Thyroid gland (tissue), 4 donors: ENCODE measurements at regions not wholly inside any gene's neighbourhood (a gene's known extent, or its start where the extent isn't known, plus 50 kb on each side); places are given as distances from the start of the nearest gene placed in this dataset.

Experiments
- DNase-seq, 2 donors: peaks; one replicate each; pipeline ENCODE4 v3.0.0-alpha.2; 2019
- H3K27ac ChIP-seq, 3 donors: fragments of 200-600 bp; sonication (generic); 1 replicate in 2 of 3; 2 replicates in 1 of 3; pipeline ENCODE4 v1.5.1; 2016 to 2019; ENCODE audit warnings: mild to moderate bottlenecking in 1 of 3, moderate library complexity in 1 of 3
- H3K27me3 ChIP-seq: fragments of 200-600 bp; sonication (generic); one replicate; pipeline ENCODE4 v1.5.1; 2019
- H3K36me3 ChIP-seq, 2 donors: fragments of 200-600 bp; sonication (generic); one replicate each; pipeline ENCODE4 v1.5.1; 2016 to 2019
- H3K4me1 ChIP-seq, 2 donors: fragments of 200-600 bp; sonication (generic); one replicate each; pipeline ENCODE4 v1.5.1; 2017 to 2019
- H3K4me3 ChIP-seq, 3 donors: fragments of 200-600 bp; sonication (generic); replicated peaks in 1 of 3; 1 replicate in 2 of 3; 2 replicates in 1 of 3; pipeline ENCODE4 v1.5.1; 2016; ENCODE audit warnings: mild to moderate bottlenecking in 1 of 3
- H3K9me3 ChIP-seq: fragments of 200-600 bp; sonication (generic); one replicate; pipeline ENCODE4 v1.5.1; 2017
- POLR2A ChIP-seq, 2 donors: fragments of 450-650 bp; IDR thresholded peaks; one replicate each; pipeline ENCODE4 v1.6.1; 2017; ENCODE audit warnings: antibody characterized with exemption in 2 of 2, mild to moderate bottlenecking in 2 of 2, moderate library complexity in 1 of 2
- WGBS, 2 donors: methylation state at CpG; one replicate each; pipeline ENCODE4 v1.1.5; 2017; 5-methylcytosine and 5-hydroxymethylcytosine counted together
- intact Hi-C: fragments of 100-400 bp; cut with DNase I; formaldehyde crosslinking; loops from one replicate; pipeline ENCODE4 v1.15.1; 2023
- TF ChIP-seq, protein P1 (sequence below), 6 experiments: fragments of 200-600 bp in 3 of 6; fragments of 450-650 bp in 3 of 6; sonication (generic) in 3 of 6; IDR thresholded peaks; one replicate each; pipeline ENCODE4 v1.5.1; 2016 to 2019; ENCODE audit warnings: antibody characterized with exemption in 6 of 6, mild to moderate bottlenecking in 2 of 6, inconsistent platforms in 1 of 6, moderate library complexity in 1 of 6

DNA sequence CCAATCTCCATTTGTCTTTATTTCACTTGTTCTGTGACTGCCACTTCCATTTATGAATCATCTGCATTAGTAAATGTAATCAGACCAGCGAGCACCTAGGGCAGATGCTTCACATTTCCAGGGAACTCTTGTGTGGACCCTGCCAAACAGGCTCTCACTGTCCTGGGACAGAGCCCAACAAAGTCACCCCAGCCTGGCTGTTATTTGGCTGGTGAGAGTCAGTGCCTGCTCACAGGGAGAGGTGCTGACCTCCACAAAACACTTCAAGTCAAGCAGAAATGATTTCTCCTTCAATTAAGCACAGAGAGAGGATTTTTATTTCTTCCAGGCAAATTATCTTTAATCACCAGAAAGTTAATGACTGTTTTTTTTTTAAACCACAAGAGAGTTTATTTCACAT is 568.0 kb downstream of the MTRR start:
- 9 to 27% methylated on average over 1 of the region's 1 CpG for WGBS, 2 donors

DNA sequence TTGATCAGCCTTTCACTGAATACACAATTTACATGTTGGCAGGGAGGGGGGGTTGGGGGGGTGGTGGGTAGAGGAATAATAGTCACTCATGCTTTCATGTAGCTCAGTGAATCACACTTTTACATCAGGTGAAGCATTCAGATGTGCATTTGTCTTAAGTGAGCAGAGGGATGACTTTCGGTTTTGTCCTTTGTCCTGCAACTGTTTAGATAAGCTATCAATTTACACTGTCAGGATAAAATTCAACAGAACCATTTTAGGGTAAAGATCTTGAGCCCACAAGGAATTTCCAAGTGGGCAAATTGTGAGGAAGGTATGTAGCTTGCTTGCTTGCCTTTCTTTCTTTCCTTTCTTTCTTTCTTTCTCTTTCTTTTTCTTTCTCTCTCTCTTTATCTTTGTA is 576.2 kb downstream of the MTRR start:
- Histone ChIP-seq H3K4me1 (no peaks in the 10 kb centered on the region), H3K4me3 (no peak overlapping the region), H3K27ac (no peak overlapping the region), H3K27me3 (no peaks in the 10 kb centered on the region), H3K36me3 (no peaks in the 10 kb centered on the region), H3K9me3 (no peaks in the 10 kb centered on the region)
- TF ChIP-seq, protein P1, sequence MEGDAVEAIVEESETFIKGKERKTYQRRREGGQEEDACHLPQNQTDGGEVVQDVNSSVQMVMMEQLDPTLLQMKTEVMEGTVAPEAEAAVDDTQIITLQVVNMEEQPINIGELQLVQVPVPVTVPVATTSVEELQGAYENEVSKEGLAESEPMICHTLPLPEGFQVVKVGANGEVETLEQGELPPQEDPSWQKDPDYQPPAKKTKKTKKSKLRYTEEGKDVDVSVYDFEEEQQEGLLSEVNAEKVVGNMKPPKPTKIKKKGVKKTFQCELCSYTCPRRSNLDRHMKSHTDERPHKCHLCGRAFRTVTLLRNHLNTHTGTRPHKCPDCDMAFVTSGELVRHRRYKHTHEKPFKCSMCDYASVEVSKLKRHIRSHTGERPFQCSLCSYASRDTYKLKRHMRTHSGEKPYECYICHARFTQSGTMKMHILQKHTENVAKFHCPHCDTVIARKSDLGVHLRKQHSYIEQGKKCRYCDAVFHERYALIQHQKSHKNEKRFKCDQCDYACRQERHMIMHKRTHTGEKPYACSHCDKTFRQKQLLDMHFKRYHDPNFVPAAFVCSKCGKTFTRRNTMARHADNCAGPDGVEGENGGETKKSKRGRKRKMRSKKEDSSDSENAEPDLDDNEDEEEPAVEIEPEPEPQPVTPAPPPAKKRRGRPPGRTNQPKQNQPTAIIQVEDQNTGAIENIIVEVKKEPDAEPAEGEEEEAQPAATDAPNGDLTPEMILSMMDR (IDR thresholded peaks at IDR 0.05), result no peak
- no peak for TF ChIP-seq POLR2A (IDR thresholded peaks at IDR 0.05)
- 66 to 71% methylated on average over 1 of the region's 1 CpG for WGBS, 2 donors
- DNase-seq, result no peak
- intact Hi-C loops, result no loop called here

More for the DNA sequence above, 568.0 kb downstream of the MTRR start:
- TF ChIP-seq POLR2A (IDR thresholded peaks at IDR 0.05), result no peak
- TF ChIP-seq, protein P1 (IDR thresholded peaks at IDR 0.05), result no peak
- DNase-seq, result peak; percentile 61 to 69
- intact Hi-C loops, result no loop called here
- Histone ChIP-seq H3K9me3 (no peaks in the 10 kb centered on the region), H3K4me1 (peaks cover 0 to 5% of the 10 kb centered on the region in 2 donors), H3K27me3 (no peaks in the 10 kb centered on the region), H3K4me3 (no peak overlapping the region), H3K36me3 (no peaks in the 10 kb centered on the region), H3K27ac (no peak overlapping the region)

DNA sequence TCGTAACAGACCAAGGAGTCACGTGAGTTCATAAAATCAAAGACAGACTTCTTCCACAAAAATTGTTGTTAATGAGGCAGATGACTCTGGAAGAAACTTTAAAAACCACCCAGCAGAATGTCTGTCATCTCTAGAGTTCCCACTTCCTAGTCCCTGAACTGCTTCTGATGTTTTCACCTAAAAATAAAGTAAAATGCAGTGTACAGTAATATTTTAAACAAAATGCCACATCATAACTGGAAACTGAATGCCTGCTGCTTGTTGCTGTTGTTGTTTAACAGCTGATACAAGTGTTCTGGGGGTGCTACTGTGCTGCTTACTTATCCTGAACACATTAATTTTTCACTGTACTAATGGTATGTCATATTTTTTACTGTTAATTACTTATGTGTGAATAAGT is 577.2 kb downstream of the MTRR start:
- 93 to 94% methylated on average over 2 of the region's 2 CpGs for WGBS, 2 donors
- Histone ChIP-seq H3K36me3 (no peaks in the 10 kb centered on the region), H3K27ac (no peak overlapping the region), H3K27me3 (no peaks in the 10 kb centered on the region), H3K9me3 (no peaks in the 10 kb centered on the region), H3K4me1 (no peaks in the 10 kb centered on the region), H3K4me3 (no peak overlapping the region)
- intact Hi-C loops, result no loop called here
- TF ChIP-seq POLR2A (IDR thresholded peaks at IDR 0.05), result no peak
- TF ChIP-seq, protein P1 (IDR thresholded peaks at IDR 0.05), result no peak
- no peak for DNase-seq

DNA sequence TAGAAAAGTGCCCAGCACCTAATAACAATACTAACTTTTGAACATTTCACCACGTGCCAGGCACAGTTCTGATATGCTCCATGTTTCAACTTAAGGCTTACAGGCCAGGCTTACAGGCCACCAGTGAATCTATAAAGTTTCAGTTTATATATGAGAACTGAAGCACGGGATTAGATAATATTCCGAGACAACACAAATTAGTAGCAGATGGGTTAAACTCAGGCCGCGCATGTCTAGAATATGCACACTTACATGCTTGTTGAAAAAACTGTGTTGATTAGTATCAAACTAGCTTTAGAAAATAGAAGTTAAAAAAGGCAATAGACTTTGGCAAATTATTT is 587.9 kb downstream of the MTRR start:
- 85 to 88% methylated on average over 5 of the region's 5 CpGs for WGBS, 2 donors
- intact Hi-C loops, result no loop called here
- Histone ChIP-seq H3K9me3 (no peaks in the 10 kb centered on the region), H3K27me3 (no peaks in the 10 kb centered on the region), H3K4me3 (no peak overlapping the region), H3K4me1 (peaks cover 5 to 17% of the 10 kb centered on the region in 2 donors), H3K36me3 (peaks cover 0 to 4% of the 10 kb centered on the region in 2 donors), H3K27ac (peak overlapping the region; percentile 63 to 89 (median 88))
- no peak for TF ChIP-seq POLR2A (IDR thresholded peaks at IDR 0.05)
- TF ChIP-seq, protein P1 (IDR thresholded peaks at IDR 0.05), result no peak
- DNase-seq, result no peak

DNA sequence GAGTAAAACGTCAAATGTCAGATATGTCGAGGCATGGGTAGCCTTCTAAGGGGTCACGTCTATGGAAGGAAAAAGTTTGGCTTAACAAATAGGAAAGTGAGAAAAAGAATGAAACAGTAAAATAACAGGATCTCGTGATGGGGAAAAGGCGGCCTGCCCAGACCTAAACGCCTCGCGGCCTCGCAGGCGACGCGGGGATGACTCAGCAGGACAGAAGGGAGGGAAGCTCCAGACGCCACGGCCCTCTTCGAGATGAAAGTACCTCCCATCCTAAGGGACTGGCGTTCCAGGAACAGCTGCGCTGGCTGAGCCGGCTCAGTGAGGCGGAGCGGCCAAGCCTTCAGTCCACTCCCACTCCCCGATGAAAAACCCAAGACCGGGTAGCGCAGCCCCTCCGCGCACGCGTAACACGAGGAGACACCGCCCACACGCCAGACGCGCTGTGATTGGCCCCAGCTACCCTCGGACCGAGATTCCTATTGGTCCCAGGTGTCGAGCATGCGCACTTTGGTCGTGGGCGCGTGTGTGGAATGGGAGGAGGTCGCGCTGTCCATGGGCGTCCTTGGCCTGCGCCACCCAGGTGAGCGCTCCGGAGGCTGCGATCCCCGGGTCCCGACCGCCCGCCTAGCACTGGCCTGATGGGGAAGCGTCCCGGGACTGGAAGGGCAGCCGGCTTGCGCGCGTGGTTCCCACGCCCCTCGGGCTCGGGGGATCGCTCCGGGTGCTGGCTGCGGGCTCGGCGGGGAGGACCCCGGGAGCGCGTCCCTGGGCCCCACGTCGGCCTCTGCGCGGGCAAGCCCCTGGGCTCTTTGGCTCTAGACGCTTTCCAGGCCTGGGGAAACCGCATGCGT is 588.5 kb downstream of the MTRR start:
- H3K36me3 ChIP-seq, result peaks cover 0 to 4% of the 10 kb centered on the region in 2 donors
- peak overlapping the region; percentile 31 to 56 (median 49) for H3K4me3 ChIP-seq
- intact Hi-C loops, result no loop called here
- DNase-seq, result peak; percentile 94
- peaks cover 9 to 23% of the 10 kb centered on the region in 2 donors for H3K4me1 ChIP-seq
- peak overlapping the region; percentile 63 to 89 (median 88) for H3K27ac ChIP-seq
- H3K9me3 ChIP-seq, result no peaks in the 10 kb centered on the region
- peak in 1 of 2 donors; percentile 94 for TF ChIP-seq POLR2A (IDR thresholded peaks at IDR 0.05)
- TF ChIP-seq, protein P1 (IDR thresholded peaks at IDR 0.05), result no peak
- 34 to 39% methylated on average over 20 to 52 of the region's 74 CpGs for WGBS, 2 donors
- H3K27me3 ChIP-seq, result no peaks in the 10 kb centered on the region
